Colonic mucosa (tissue), 4 donors: ENCODE measurements at regions not wholly inside any gene's neighbourhood (a gene's known extent, or its start where the extent isn't known, plus 50 kb on each side); places are given as distances from the start of the nearest gene placed in this dataset.

ENCODE experiments used
- DNase-seq: peaks from one replicate; pipeline ENCODE4 v3.0.0-alpha.2; 2020
- H3K27ac ChIP-seq: fragments of 200-600 bp; one replicate; pipeline ENCODE4 v1.8.0; 2021
- H3K27me3 ChIP-seq: fragments of 200-600 bp; one replicate; pipeline ENCODE4 v1.8.0; 2021
- H3K36me3 ChIP-seq: fragments of 200-600 bp; one replicate; pipeline ENCODE4 v1.8.0; 2021
- H3K4me1 ChIP-seq: fragments of 200-600 bp; one replicate; pipeline ENCODE4 v1.8.0; 2021; ENCODE audit warnings: mild to moderate bottlenecking
- H3K4me3 ChIP-seq: fragments of 200-600 bp; one replicate; pipeline ENCODE4 v1.8.0; 2021
- H3K9ac ChIP-seq, 2 donors: one replicate each; pipeline ENCODE4 v1.7.0; 2013; ENCODE audit warnings: control low read depth in 2 of 2, low read depth in 2 of 2, low read length in 2 of 2
- H3K9me3 ChIP-seq: fragments of 200-600 bp; one replicate; pipeline ENCODE4 v1.8.0; 2021
- CTCF ChIP-seq: fragments of 200-600 bp; IDR thresholded peaks from one replicate; pipeline ENCODE4 v1.8.0; 2022; ENCODE audit warnings: antibody characterized with exemption, mild to moderate bottlenecking
- intact Hi-C: fragments of 100-400 bp; cut with DNase I; formaldehyde crosslinking; loops from one replicate; pipeline ENCODE4 v1.14.1; 2022
- donor health status: healthy.
- donor health status: DM: no; HTN: no; CAD: no.
- donor health status: DM: no; HTN: no; CAD: no.

- intact Hi-C loops: no loop called here
- no peak for DNase-seq
- Histone ChIP-seq H3K9ac (no peak overlapping the region), H3K4me1 (no peaks in the 10 kb centered on the region), H3K27me3 (no peaks in the 10 kb centered on the region), H3K27ac (no peak overlapping the region), H3K36me3 (no peaks in the 10 kb centered on the region), H3K9me3 (peaks cover 4% of the 10 kb centered on the region), H3K4me3 (no peak overlapping the region)
- TF ChIP-seq CTCF: no peak
These were observed 453.7 kb downstream of the PCDH17 start for GRCh38 chr13:58085274-58085673.

GRCh38 chr13:58085819-58086218 lies 454.3 kb downstream of the PCDH17 start:
- Histone ChIP-seq H3K27ac (no peak overlapping the region), H3K4me3 (no peak overlapping the region), H3K27me3 (no peaks in the 10 kb centered on the region), H3K4me1 (no peaks in the 10 kb centered on the region), H3K9me3 (peaks cover 4% of the 10 kb centered on the region), H3K36me3 (no peaks in the 10 kb centered on the region), H3K9ac (no peak overlapping the region)
- no peak for DNase-seq
- intact Hi-C loops: no loop called here
- TF ChIP-seq CTCF: no peak

GRCh38 chr13:58087566-58087965 lies 456.0 kb downstream of the PCDH17 start:
- TF ChIP-seq CTCF: no peak
- Histone ChIP-seq H3K4me3 (no peak overlapping the region), H3K27ac (no peak overlapping the region), H3K9me3 (peaks cover 4% of the 10 kb centered on the region), H3K36me3 (no peaks in the 10 kb centered on the region), H3K9ac (no peak overlapping the region), H3K27me3 (no peaks in the 10 kb centered on the region), H3K4me1 (no peaks in the 10 kb centered on the region)
- intact Hi-C loops: no loop called here
- DNase-seq: no peak

GRCh38 chr13:58093394-58093793 lies 461.9 kb downstream of the PCDH17 start:
- intact Hi-C loops: no loop called here
- peaks cover 4% of the 10 kb centered on the region for H3K9me3 ChIP-seq
- H3K4me3 ChIP-seq: no peak overlapping the region
- H3K27me3 ChIP-seq: no peaks in the 10 kb centered on the region
- H3K27ac ChIP-seq: no peak overlapping the region
- DNase-seq: no peak
- no peak for TF ChIP-seq CTCF
- H3K36me3 ChIP-seq: no peaks in the 10 kb centered on the region
- H3K4me1 ChIP-seq: no peaks in the 10 kb centered on the region
- no peak overlapping the region for H3K9ac ChIP-seq

- Histone ChIP-seq H3K9me3 (no peaks in the 10 kb centered on the region), H3K4me3 (no peak overlapping the region), H3K4me1 (no peaks in the 10 kb centered on the region), H3K36me3 (no peaks in the 10 kb centered on the region), H3K27me3 (no peaks in the 10 kb centered on the region), H3K27ac (no peak overlapping the region), H3K9ac (no peak overlapping the region)
- no peak for DNase-seq
- TF ChIP-seq CTCF: no peak
- intact Hi-C loops: no loop called here
These were observed 466.3 kb downstream of the PCDH17 start for GRCh38 chr13:58097831-58098230.

- H3K27ac ChIP-seq: no peak overlapping the region
- intact Hi-C loops: no loop called here
- no peak for DNase-seq
- H3K4me3 ChIP-seq: no peak overlapping the region
- no peaks in the 10 kb centered on the region for H3K36me3 ChIP-seq
- no peaks in the 10 kb centered on the region for H3K4me1 ChIP-seq
- H3K9me3 ChIP-seq: no peaks in the 10 kb centered on the region
- H3K27me3 ChIP-seq: no peaks in the 10 kb centered on the region
- TF ChIP-seq CTCF: no peak
- H3K9ac ChIP-seq: no peak overlapping the region
These were observed 487.8 kb downstream of the PCDH17 start for GRCh38 chr13:58119351-58119750.
